DOHH2 (cell line): ENCODE measurements at regions not wholly inside any gene's neighbourhood (a gene's known extent, or its start where the extent isn't known, plus 50 kb on each side); places are given as distances from the start of the nearest gene placed in this dataset.

Source experiments
- H3F3A ChIP-seq: fragments of 200-600 bp; sonication (generic), shearing (Covaris generic); 2 replicates; pipeline ENCODE4 v1.6.0; 2016; ENCODE audit warnings: antibody characterized with exemption, mild to moderate bottlenecking; ENCODE audit not compliant: control insufficient read depth, insufficient read depth
- H3K27ac ChIP-seq: fragments of 200-600 bp; sonication (generic); 2 replicates; pipeline ENCODE4 v1.5.1; 2014; ENCODE audit warnings: low read depth, mild to moderate bottlenecking, low read length, moderate library complexity
- H3K27me3 ChIP-seq: fragments of 200-600 bp; sonication (generic); 2 replicates; pipeline ENCODE4 v1.6.1; 2014; ENCODE audit warnings: mild to moderate bottlenecking, low read length, mixed read lengths; ENCODE audit not compliant: control insufficient read depth
- H3K36me3 ChIP-seq: fragments of 200-600 bp; sonication (generic); 2 replicates; pipeline ENCODE4 v1.6.1; 2014; ENCODE audit warnings: mild to moderate bottlenecking, low read length, moderate library complexity, mixed read lengths; ENCODE audit not compliant: control insufficient read depth
- H3K4me1 ChIP-seq: fragments of 200-600 bp; sonication (generic); 2 replicates; pipeline ENCODE4 v1.6.1; 2014; ENCODE audit warnings: mild to moderate bottlenecking, low read length, mixed read lengths; ENCODE audit not compliant: control insufficient read depth
- H3K4me2 ChIP-seq: fragments of 200-600 bp; sonication (generic); 2 replicates; pipeline ENCODE4 v1.6.0; 2014; ENCODE audit warnings: mild to moderate bottlenecking, low read length, moderate library complexity
- H3K4me3 ChIP-seq: fragments of 200-600 bp; sonication (generic); 2 replicates; pipeline ENCODE4 v1.5.1; 2014; ENCODE audit warnings: mild to moderate bottlenecking, low read length, mixed read lengths
- H3K79me2 ChIP-seq: fragments of 200-600 bp; sonication (generic); 2 replicates; pipeline ENCODE4 v1.6.1; 2014; ENCODE audit warnings: mild to moderate bottlenecking, low read length, mixed read lengths; ENCODE audit not compliant: control insufficient read depth
- H3K9me2 ChIP-seq: fragments of 200-600 bp; sonication (generic); replicated peaks from 2 replicates; pipeline ENCODE4 v1.6.1; 2014; ENCODE audit warnings: mild to moderate bottlenecking, low read length, mixed read lengths; ENCODE audit not compliant: control insufficient read depth
- H3K9me3 ChIP-seq: fragments of 200-600 bp; sonication (generic); 2 replicates; pipeline ENCODE4 v1.6.1; 2014; ENCODE audit warnings: antibody characterized with exemption, low read length, mixed read lengths; ENCODE audit not compliant: control insufficient read depth, insufficient read depth
- H4K20me1 ChIP-seq: fragments of 200-600 bp; sonication (generic); 2 replicates; pipeline ENCODE4 v1.6.0; 2014; ENCODE audit warnings: low read depth, mild to moderate bottlenecking, antibody characterized with exemption, low read length, moderate library complexity; ENCODE audit not compliant: control insufficient read depth, insufficient read depth
- EZH2phosphoT487 ChIP-seq: fragments of 200-600 bp; sonication (generic); IDR thresholded peaks from 2 replicates; pipeline ENCODE4 v1.6.1; 2017; ENCODE audit warnings: borderline replicate concordance, mild to moderate bottlenecking, antibody characterized with exemption, low read length, moderate library complexity, mixed read lengths
- TF ChIP-seq, protein P1 (sequence below): fragments of 200-600 bp; sonication (generic); IDR thresholded peaks from one replicate; pipeline ENCODE4 v1.5.1; 2014; ENCODE audit warnings: antibody characterized with exemption, mild to moderate bottlenecking, low read depth, low read length; ENCODE audit not compliant: poor library complexity, severe bottlenecking

DNA sequence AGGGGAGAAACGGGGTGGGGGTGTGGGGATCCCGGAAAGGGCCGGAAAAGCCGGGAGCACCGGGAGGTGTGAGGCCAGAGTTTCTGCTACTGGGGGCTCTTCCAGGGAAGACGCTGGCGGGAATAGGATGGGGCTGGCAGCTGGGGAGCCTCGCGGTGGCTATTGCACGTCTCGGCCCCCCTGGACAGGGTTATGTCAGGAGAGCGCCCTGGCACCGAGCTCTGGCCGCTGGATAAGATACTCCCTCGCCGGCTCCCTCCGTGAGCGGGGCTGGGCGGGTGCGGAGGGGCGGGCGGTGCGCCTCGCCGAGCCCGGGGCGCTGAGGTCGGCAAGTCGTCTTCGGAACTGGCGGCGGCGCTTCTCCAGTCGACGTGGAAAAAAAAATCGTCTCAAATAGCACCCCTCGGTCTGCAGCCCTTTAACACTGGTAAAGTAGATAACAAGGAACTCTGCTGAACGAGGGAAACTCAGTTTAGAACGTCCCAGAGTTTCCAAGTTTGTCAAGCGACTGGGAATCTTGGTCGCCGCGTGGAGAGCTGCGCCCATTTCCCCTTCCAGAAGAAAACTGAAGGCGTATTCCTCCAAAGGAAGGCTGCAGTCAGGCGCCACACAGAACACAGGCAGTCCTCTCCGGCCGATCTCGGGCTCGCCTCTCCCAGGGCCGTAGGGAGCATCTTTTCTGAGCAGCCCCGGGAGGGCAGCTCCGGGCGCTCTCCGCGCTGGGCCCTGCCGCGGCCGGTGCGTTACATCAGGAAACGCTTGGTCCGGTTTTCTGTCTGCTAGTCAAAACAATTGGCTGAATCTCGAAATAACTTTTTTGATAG lies 115.1 kb downstream of the KCNRG start:
- peak overlapping the region; percentile 78 for H3K27ac ChIP-seq
- no peaks in the 10 kb centered on the region for H4K20me1 ChIP-seq
- H3K9me2 ChIP-seq = no peaks in the 10 kb centered on the region
- H3K4me3 ChIP-seq = peak overlapping the region; percentile 87
- H3F3A ChIP-seq = peaks cover 19% of the 10 kb centered on the region
- TF ChIP-seq, protein P1, sequence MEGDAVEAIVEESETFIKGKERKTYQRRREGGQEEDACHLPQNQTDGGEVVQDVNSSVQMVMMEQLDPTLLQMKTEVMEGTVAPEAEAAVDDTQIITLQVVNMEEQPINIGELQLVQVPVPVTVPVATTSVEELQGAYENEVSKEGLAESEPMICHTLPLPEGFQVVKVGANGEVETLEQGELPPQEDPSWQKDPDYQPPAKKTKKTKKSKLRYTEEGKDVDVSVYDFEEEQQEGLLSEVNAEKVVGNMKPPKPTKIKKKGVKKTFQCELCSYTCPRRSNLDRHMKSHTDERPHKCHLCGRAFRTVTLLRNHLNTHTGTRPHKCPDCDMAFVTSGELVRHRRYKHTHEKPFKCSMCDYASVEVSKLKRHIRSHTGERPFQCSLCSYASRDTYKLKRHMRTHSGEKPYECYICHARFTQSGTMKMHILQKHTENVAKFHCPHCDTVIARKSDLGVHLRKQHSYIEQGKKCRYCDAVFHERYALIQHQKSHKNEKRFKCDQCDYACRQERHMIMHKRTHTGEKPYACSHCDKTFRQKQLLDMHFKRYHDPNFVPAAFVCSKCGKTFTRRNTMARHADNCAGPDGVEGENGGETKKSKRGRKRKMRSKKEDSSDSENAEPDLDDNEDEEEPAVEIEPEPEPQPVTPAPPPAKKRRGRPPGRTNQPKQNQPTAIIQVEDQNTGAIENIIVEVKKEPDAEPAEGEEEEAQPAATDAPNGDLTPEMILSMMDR = no peak
- TF ChIP-seq EZH2phosphoT487 = no peak
- H3K27me3 ChIP-seq = peaks cover 15% of the 10 kb centered on the region
- peaks cover 33% of the 10 kb centered on the region for H3K79me2 ChIP-seq
- H3K4me2 ChIP-seq = peak overlapping the region; percentile 96
- H3K36me3 ChIP-seq = no peaks in the 10 kb centered on the region; the same call in 1 of the 2 replicates
- H3K4me1 ChIP-seq = peaks cover 55% of the 10 kb centered on the region
- H3K9me3 ChIP-seq = no peaks in the 10 kb centered on the region

DNA sequence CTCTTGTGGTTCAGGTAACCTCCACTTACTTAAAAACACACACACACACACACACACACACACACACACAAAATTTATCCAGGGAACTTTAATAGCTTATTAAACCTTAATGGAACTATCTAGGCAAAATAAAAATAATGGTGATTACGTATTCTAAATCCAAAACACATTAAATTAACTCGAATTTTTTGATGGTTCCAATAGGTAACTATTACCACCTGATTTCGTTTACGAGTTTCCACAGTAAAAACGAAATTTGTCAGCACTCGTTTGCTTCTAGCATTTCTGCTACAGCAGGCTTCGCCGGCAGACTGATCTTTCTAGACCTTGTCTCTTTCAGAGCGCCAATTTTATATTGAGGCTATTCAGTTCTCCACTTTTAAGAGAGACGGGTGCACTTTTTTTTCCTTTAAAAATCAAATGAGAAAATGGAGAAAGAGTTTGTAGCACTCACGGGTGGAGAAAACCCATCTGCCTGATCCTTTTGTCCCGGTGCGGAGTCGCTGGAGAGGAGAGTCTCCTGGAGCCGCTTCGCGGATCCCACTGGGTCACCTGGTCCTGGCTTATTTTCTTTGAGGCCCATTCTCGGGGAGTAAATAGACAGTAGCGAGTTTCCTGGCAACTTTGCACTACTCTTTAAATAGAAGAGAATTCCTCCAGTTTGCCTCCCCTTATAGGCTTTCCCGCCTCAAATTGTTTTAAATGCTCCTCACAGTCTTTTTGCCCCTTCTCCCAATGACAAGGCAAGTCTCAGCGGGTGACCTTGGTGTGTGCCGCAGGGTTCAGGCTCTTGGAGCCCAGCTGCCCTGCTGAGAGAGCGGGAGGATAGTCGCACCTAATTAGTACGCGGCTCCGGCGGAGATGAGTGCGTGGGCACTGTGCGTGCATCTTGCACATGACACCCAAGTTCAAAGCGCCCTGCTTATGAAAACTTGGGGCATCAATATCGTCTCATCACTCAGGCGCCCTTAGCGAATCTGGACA lies 117.0 kb downstream of the KCNRG start:
- H3K27ac ChIP-seq = peak overlapping the region; percentile 78
- peak overlapping the region; percentile 87 for H3K4me3 ChIP-seq
- peak overlapping the region; percentile 96 for H3K4me2 ChIP-seq
- TF ChIP-seq EZH2phosphoT487 = no peak
- TF ChIP-seq, protein P1 = no peak
- H3K4me1 ChIP-seq = peaks cover 49% of the 10 kb centered on the region
- no peaks in the 10 kb centered on the region for H3K36me3 ChIP-seq
- no peaks in the 10 kb centered on the region for H3K9me2 ChIP-seq
- peaks cover 15% of the 10 kb centered on the region for H3K27me3 ChIP-seq
- H3K79me2 ChIP-seq = peaks cover 15% of the 10 kb centered on the region
- no peaks in the 10 kb centered on the region for H4K20me1 ChIP-seq
- peaks cover 17% of the 10 kb centered on the region for H3F3A ChIP-seq
- no peaks in the 10 kb centered on the region for H3K9me3 ChIP-seq

DNA sequence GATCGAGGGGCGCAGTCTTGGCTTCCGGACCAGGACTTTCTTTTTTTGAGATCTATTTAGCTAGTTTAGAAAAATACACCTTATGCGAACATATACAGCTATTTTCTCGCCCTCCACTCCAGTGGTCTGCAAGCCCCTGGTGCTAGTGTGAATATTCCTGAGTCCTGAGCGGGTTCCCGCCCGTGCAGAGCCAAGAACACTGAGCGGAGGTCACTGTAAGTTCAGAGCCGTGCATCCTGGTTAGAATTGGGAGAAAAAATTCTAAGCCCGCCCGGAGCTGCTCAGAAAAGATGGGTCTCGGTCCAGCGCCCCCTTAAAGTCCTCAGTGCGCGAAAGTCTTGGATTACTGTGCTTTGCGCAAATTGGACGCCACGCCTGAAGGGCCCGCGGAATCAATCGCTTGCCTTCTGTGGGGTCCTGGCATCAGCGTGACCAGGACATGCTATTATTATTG lies 117.7 kb downstream of the KCNRG start:
- Histone ChIP-seq H3K9me3 (no peaks in the 10 kb centered on the region), H4K20me1 (no peaks in the 10 kb centered on the region), H3K27ac (no peak overlapping the region), H3K4me2 (no peak overlapping the region), H3K27me3 (peaks cover 15% of the 10 kb centered on the region), H3K36me3 (no peaks in the 10 kb centered on the region), H3K79me2 (peaks cover 13% of the 10 kb centered on the region), H3K4me1 (peaks cover 43% of the 10 kb centered on the region), H3K4me3 (no peak overlapping the region), H3K9me2 (no peaks in the 10 kb centered on the region), H3F3A (peaks cover 17% of the 10 kb centered on the region)
- no peak for TF ChIP-seq EZH2phosphoT487
- TF ChIP-seq, protein P1 = no peak
